GOT3 (cell line): ENCODE measurements at regions not wholly inside any gene's neighbourhood (a gene's known extent, or its start where the extent isn't known, plus 50 kb on each side); places are given as distances from the start of the nearest gene placed in this dataset.
"Not testable (repeated sequence)": the region's sequence is repeated elsewhere in the genome, so short reads cannot be mapped to it uniquely, and the experiment has no call there.

ENCODE experiments used
- DNase-seq: peaks from one replicate; lab custom pipeline; 2025; ENCODE audit warnings: mixed read lengths; lab: John Stamatoyannopoulos, UW

DNA sequence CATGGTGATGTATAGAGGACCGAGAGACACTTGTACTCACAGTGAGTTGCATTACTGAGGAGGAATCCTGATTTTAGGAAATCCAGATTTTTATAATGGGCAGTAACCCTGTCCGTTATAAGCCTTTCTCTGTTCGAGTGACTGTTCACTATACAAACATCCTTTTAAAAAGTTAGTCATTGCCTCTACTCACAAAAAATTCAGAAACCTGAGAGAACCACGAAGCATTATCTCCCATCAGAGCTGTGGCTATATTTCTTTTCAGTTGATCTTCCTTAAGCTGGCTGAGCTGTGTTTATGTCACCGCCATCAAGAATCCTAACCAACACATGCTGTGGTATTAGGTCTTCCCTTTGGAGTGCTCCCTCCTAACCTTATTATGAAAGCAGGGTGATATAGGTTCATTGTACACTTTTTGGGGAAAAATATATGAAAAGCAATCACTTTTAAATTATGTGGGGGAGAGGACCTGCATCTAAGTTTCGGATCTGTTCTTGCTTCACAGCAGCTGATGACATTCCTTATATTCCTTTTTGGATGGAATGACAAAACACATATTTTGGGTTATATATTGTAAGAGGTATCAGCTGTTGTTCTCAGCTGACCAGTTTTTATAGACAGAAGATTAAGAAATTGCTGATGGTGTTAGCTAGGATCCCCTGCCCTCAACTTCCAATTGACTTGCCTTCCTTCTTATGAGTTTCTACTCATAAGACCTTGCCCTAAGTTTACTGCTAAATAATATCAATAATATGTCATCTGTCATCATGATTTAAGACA is 465.9 kb upstream of the RASGRP1 start:
- no peak for DNase-seq

DNA sequence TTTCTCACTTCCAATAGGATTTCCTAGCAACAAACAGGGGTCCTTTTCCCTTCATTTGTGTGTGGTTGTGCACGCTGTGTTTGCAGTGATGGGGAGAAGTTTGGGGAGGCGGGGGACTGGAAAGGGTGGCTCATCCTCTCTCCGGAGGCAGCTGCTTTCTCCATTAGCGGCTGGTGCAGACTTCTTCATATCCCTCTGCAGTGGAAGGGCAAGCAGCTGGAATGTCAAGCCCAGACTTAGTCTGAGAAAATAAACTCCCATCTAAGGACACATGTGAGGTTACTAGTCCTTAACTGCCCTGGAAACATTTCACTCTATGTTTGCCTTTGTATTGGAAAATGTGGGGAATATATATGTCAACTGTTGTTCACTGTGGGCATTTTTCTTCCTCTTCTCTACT is 467.0 kb upstream of the RASGRP1 start:
- DNase-seq: no peak

DNA sequence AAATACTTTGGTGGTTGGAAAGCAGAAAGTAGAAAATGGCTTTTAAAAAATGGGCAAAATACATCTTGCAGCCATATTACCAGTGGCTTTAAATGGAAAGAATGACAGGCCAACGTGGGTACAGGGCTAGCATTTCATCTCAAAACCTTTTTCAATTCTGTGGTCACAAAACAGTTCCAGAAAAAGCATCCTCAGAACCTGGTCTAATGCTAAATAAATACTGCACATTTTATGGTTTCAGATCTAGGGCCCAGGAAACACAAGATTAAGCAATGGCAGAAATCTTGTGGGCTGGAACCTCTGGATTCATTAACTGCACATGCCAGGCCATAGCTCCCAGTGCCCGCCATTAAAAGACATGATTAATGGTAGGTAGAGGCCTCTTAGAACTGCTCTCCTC is 470.2 kb upstream of the RASGRP1 start:
- no peak for DNase-seq

DNA sequence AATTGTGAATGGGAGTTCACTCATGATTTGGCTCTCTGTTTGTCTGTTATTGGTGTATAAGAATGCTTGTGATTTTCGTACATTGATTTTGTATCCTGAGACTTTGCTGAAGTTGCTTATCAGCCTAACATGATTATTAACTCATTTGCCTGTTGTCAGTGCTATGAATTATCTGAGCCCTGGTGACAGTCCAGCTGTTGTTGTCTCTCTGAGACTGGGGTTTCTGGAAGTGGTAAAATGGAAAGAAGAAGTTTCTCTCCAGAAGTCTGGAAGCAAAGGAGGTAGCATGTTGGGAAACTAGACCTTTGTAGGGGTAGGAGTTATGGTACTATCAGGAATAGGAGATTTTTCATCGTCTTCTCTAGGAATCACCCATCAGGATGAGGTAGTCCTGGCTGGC is 473.0 kb upstream of the RASGRP1 start:
- not testable (repeated sequence) for DNase-seq

DNA sequence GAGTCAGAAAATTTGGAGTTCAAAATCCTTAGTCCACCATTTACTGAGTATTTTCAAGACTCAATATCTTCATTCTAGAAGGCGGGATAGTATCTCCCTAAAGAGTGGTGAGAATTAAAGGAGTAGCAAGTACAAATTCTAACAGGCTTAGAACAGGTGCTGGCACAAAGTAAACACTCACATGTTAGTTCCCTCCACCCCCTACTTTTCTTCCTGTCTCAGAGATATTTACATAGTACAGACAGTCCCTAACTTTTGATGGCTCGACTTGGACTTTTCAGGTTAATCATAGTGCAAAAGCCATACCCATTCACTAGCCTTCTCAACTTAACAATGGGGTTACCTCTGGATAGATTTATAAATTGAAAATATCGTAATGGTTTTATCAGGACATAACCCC is 476.2 kb upstream of the RASGRP1 start:
- no peak for DNase-seq

DNA sequence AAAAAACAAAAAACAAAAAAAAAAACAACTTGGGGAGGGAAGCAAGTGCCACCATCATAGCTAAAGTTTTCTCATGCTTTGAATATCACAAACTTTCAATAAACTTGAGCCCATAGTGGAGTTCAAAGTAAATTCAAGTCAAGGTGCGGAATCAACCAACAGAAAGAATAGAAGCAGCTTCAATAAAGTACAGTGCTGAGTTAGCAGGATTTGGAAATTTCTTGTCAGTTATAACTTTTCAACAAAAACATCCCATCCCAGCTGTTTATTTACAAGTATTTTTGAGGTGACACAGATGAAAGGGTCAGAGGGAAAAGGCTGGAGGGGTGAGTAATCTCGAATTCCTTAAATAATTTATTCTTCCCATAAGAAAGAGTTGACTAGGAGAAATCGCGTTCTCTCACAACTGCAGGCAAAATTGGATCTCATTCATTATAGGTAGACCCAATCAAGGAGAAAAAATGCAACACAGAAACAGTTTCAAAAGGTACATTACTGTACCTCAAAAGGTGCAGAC is 477.4 kb upstream of the RASGRP1 start:
- DNase-seq: no peak

DNA sequence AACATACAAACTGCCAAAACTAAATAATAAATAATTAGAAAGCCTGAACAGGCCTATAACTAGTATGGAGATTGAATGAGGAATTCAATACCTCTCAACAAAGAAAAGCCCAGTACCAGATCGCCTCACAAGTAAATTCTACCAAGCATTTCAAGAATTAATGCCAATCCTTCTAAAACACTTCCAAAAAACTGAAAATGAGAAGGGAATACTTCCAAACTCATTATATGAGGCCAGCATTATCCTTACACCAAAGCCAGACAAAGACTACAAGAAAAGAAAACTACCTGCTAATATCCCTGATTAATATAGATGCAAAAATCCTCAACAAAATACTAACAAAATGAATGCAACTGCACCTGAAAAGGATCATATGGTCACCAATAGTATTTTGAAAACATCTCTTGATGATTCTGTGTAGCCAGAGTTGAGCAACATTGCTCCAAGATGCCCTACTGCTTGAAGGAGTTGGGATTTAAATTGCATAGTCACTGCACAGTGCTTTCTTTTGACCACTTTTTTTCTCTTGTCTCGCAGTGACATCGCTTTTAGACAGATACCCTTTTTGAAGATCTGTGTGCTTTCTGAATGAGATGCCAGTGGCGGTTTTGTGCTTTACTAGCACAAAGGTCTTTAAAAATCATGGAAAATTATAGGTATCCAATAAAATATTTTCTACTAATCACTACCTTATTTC is 487.2 kb upstream of the RASGRP1 start:
- no peak for DNase-seq

DNA sequence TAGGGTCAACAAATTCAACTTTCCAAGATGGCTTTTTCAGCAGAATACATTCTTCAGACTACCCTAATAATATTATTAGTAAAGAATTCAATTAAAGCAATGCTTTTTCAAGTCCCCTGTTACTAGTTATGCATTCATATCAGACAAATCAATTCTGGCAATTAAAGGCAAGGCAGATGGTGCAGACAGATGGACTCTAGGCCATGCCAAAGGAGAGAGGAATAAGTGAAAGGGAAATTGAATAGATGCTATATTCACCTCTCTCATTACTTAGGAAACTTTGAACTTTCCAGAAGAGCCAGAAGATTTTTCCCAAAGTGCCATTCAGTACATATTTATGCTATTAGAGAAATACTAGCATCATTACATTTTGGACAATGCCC is 487.7 kb upstream of the RASGRP1 start:
- DNase-seq: no peak

DNA sequence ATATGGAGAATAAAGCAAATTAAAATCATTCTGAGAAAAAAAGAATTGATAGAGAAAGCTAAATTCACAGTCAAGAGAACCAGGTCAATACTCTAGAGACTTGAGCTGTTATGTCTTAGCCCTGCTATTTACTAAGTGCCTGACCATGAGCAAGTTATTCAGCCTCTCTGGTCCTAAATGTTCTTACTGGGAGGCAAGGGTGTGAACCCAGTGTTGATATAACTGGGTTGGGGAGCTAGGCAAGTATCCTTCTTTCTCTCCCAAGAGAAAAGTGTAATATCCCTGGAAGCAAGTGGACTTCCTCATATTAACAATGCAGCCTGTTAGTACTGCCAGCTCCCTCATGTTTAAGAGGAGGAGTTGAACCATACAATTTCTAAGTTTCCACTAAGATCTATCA is 488.9 kb upstream of the RASGRP1 start:
- DNase-seq: no peak

DNA sequence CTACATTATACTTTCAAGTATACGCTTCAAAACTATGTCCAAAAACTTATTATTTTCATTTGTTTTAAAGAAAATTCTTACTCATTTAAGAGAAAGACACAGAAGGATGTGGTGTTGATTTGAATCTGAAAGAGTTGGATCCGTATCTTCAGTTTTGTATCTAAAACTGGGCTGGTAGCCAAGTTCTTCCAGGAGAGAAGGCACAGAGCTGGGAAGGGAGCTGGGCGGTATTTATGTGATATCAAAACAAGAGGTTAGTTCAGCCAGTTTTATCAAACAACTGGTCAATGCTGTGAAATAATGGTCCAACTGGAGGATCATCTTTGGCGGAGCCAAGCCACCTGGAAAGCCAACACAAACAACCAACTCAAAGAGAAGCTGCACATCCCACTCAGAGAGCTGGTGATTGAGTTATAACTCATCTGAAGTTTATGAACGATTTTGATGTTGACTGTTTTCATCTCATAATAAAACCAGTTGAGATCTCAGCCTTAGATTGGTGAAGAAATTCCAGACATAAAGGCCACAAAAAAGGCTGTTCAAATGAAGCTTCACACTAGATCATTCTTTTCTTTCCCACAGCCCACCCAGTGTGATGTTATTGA is 489.6 kb upstream of the RASGRP1 start:
- no peak for DNase-seq

DNA sequence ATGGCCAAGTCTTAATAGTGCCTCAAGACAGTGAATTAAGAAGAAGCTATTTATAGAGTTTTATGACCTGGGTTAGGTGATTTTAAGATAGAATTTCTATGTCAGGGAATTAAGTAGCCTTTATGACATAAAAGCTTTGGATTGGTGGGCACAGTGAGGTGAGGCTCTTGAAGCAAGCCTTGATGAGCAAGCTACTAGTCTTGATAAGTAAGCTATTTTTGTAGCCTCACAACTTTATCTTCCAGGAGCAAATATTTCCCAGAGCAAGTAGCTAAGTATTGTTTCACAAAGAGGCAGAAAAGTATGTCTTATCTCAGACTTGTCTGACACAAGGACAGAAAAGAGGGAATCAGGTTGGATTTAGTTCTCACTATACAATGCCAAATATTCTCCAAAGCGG is 491.7 kb upstream of the RASGRP1 start:
- DNase-seq: no peak

DNA sequence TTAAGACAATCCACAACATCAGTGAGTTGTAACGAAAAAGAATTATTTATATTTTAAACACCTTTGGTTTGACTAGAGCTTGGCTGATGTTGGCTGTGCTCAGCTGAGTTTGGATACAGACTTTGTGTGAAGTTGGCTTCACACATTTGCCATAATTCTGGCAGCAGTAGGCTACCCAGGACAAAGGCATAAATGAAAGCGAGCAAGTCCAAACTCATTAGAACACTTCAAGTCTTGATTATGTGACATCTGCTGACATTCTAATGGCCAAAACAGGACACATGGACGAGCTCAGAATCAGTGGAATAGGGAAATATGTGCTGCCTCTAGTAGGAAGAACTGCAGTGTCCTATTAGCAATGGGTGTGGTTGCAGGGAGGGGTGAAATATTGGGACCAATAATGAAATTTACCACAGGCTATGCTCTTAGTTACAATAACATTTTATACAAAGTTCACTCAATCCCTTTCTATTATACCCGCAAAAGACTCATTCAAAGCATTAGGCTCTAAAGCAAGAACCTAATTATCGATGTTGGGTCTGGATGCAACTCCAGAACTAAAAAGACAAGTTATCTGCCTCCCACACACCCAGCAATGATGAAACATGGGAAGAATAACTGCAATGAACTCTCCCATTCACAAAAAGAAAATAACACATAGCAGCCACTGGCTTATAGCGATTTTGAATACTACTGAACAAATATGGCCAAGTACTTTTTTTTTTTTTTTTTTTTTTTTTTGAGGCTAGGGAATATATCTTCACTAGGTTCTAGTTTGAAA is 493.9 kb upstream of the RASGRP1 start:
- DNase-seq: no peak

DNA sequence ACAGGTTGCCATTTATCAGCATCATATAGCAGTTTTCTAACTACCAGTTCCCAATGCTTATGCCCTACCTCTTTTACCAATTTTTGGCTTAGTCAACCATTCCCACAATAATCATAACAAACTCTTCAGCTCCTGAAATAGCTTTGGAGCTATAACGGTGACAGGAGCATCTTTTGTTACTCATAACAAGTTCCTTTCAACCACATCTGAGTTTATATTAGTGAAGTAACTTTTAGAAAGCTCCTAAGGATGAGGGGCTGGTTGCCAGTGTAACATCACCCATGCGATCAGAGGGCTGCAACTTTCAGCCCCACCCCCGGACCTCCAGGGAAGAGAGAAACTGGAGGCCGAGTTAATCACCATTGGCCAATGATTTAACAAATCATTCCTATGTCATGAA is 495.3 kb upstream of the RASGRP1 start:
- no peak for DNase-seq

DNA sequence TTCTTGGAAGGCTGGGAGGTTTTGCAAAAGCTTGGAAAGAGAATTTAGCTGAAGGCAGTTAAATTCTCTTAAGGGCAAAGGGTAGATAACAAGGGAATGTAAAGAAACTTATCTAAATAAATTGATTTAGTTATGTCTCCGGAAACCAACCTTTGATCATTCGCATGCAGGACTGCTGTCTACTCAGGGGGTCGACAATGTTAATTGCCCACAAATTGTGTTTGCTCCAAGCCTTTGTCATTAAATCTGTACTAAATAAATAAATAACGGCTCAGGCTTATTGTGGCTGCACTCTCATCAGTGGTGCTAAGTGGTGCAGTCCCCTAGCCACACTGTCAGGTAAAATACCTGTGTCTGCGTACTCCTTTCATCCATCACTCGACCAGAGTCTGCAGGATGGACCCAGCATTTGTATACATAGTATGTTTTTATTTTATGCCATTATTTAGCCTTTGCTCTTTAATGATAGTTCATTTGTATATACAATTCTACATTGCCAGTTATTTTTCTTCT is 497.4 kb upstream of the RASGRP1 start:
- DNase-seq: no peak

DNA sequence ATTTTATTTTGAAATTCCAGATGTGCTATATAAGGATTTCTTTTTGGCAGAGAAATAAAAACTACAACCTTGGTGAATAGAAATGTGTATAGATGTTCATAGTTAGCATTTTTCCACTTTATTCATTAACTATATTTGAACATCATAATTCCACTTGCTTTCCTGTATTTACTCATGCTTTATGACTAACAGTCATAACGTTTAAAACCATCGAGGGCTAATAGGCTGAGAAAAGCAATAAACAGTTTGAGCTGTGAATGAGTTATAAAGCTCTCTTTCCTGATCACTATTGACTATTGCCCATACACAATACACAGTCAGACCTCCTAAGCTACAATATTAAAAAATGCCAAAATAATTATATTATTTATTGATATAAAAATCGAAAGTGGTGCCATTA is 502.1 kb upstream of the RASGRP1 start:
- no peak for DNase-seq

DNA sequence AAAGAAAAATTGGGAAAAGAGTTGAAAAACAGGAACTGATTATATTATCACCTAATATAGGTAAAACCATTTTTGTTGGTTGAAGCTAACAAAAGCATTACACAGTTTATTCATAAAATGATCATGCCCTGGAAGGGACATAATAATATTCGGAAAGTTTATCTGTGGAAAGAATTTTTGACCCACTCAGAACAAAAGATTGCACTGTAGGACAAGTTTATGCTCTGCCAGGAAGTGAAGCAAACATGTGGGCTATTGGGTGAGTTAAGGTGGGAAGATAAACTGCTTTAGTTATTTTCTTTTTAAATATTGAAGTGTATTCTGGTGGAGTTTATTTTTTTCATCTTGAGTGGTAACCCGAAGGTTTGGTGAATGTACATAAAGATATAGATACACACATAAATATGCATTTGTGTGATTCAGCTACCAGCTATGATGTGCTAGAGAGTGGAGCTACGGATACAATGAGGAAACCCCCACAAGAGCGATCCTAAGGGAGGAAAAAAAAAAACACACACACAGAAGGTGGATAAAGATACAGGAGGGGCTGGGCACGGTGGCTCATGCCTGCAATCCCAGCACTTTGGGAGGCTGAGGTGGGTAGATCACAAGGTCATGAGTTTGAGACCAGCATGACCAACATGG is 506.4 kb upstream of the THBS1 start:
- DNase-seq: no peak

DNA sequence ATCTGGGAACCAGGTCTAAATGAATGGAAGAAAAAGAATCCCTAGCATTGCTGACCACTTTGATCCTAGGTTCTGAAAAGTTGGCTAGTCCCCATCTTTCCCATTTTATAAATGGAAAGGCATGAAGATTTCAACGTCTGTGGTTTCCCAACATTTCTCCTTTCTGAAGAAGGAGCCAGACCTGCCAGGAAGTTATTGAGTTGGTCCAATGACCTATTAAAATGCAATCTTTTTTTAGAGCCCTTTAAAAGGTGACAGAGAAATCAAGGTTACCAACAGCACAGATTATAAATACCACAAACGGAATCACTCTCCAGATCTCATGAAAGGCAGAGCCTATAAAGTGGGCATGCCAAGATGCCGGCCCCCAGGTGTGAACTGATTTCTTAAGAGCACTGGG is 505.6 kb upstream of the THBS1 start:
- DNase-seq: no peak

DNA sequence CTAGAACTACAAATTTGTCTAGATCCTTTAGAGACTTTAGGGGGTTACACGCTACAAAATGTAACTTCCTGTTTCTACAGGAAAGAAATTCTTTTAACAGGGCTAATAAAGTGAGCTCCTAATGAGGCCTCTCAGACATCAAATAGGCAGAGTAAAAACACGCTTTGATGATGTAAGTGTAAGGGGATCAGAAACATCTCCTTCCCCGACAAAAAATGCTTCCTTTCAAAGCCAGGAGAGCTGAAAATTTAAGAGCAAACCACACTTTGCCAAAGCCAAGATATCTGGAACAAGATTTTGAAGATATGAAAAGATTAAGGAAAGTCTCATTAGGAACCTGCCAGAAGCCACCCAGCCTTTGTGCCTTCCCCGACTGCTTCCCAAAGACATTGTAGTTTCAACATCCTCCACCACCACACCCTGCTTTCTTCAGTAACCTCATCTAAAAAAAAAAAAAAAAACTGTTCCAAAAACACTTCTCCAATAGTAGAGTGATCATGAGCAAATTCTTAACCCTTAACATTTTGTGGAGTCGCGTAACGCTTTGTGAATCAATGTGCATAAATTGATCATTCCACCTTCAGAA is 505.0 kb upstream of the THBS1 start:
- DNase-seq: no peak

DNA sequence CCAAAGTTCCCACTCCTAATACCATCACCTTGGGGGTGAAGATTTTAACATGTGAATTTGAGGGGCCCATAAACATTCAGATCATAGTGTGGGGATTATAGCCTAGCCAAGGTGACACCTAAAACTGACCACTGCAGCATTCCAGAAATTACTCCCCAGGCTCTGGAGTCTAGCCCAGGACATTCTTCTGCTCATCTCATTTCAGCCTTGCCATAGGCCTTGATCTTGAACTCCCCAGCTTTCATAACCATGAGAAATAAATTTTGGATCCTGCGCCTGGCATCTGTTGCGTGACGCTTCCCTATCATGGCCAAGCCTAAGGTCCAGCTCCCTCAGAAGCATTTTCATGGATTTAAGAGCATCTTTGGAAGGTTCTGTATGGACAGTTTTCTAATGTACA is 502.9 kb upstream of the THBS1 start:
- no peak for DNase-seq

DNA sequence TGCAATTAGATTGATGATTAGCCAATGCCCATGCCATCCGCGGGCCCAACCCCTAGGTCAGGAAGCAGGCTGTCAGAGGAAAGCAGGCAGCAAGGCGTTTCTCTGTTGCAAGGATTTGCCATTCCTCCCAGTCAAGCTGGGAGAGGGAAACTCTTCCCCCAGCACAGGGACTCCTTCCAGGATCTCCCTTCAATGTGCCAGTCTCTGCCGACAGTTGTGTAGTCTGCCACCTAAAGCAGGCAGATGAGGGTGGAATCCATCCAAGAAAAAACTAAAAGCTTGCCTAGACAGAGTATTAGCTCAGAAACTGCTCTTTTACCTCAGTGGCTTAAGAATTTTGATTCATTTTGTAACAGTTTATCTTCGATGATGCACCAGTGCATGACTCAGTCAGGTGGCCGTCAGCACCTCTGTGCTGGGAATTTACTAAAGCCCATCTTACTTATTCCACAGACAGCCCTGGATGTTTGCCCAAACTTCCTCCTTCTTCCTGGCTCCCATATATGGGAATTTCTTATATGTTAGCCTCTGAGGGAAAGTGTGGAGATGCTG is 501.5 kb upstream of the THBS1 start:
- DNase-seq: no peak

DNA sequence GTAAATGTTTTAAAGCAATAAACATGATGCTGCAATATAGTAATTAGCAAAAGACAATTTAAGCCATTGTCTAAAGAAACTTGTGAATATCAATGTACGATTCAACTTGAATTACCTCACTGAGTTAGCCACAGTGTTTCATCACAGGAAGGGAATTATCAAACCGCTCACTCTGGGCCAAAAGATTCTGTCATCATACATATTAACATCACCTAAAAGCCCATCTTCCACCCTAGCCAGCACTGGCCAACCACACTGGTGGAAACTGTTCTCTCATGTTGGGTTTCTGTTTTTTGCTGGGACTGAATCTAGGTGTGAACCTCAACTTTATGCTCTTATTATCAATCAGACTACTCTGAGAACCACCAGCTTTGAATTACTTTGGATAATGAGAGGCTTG is 497.7 kb upstream of the THBS1 start:
- no peak for DNase-seq
